ENCODE measurements at regions not wholly inside any gene's neighbourhood (a gene's known extent, or its start where the extent isn't known, plus 50 kb on each side); places are given as distances from the start of the nearest gene placed in this dataset.

GRCh38 chr6:43915208-43915869 lies 145.3 kb downstream of the VEGFA start:
- Mint-ChIP-seq H3K4me1 (ENCODE audit: insufficient read depth, unreplicated experiment) (peaks cover 17% of the 10 kb centered on the region), H3K27me3 (ENCODE audit: insufficient read depth, unreplicated experiment) (no peaks in the 10 kb centered on the region), H3K27ac (ENCODE audit: low read depth, unreplicated experiment) (no peak overlapping the region), H3K36me3 (ENCODE audit: insufficient read depth, unreplicated experiment) (peaks cover 5% of the 10 kb centered on the region), H3K4me3 (ENCODE audit: unreplicated experiment) (no peak overlapping the region), H3K9me3 (ENCODE audit: unreplicated experiment) (no peaks in the 10 kb centered on the region)
- ChIA-PET POLR2A (interaction anchor here (1.6 kb wide), 1 partner anchor 11 kb away, joined by 3 read pairs; no protein-coding TSS in a partner anchor), CTCF (interaction anchor here (0.6 kb wide), 2 partner anchors 277 to 324 kb away, joined by 3 to 4 read pairs; no protein-coding TSS in a partner anchor)
- intact Hi-C loops (cut with micrococcal nuclease): no loop called here
- no peak for DNase-seq (ENCODE audit: unreplicated experiment)
- TF ChIP-seq CTCF (IDR thresholded peaks at IDR 0.05; ENCODE audit: unreplicated experiment): no peak
- BruUV-seq (replicated peaks): no TSS peak

GRCh38 chr6:43914272-43915147 lies 144.5 kb downstream of the VEGFA start:
- no TSS peak for BruUV-seq (replicated peaks)
- Mint-ChIP-seq H3K4me1 (ENCODE audit: insufficient read depth, unreplicated experiment) (peaks cover 22% of the 10 kb centered on the region), H3K27ac (ENCODE audit: low read depth, unreplicated experiment) (no peak overlapping the region), H3K4me3 (ENCODE audit: unreplicated experiment) (no peak overlapping the region), H3K27me3 (ENCODE audit: insufficient read depth, unreplicated experiment) (no peaks in the 10 kb centered on the region), H3K36me3 (ENCODE audit: insufficient read depth, unreplicated experiment) (peaks cover 5% of the 10 kb centered on the region), H3K9me3 (ENCODE audit: unreplicated experiment) (no peaks in the 10 kb centered on the region)
- ChIA-PET POLR2A (interaction anchor here (1.6 kb wide), 1 partner anchor 12 kb away, joined by 3 read pairs; no protein-coding TSS in a partner anchor), CTCF (interaction anchor here (0.7 kb wide), 1 partner anchor 278 kb away, joined by 3 read pairs; no protein-coding TSS in a partner anchor)
- no peak for DNase-seq (ENCODE audit: unreplicated experiment)
- no peak for TF ChIP-seq CTCF (IDR thresholded peaks at IDR 0.05; ENCODE audit: unreplicated experiment)
- intact Hi-C loops (cut with micrococcal nuclease): no loop called here

- intact Hi-C loops (cut with micrococcal nuclease): no loop called here
- POLR2A ChIA-PET: interaction anchor here (0.5 kb wide), 1 partner anchor 291 kb away, joined by 3 read pairs; no protein-coding TSS in a partner anchor
- H3K36me3 Mint-ChIP-seq (ENCODE audit: insufficient read depth, unreplicated experiment): peaks cover 5% of the 10 kb centered on the region
- no peak overlapping the region for H3K27ac Mint-ChIP-seq (ENCODE audit: low read depth, unreplicated experiment)
- H3K9me3 Mint-ChIP-seq (ENCODE audit: unreplicated experiment): no peaks in the 10 kb centered on the region
- peaks cover 23% of the 10 kb centered on the region for H3K4me1 Mint-ChIP-seq (ENCODE audit: insufficient read depth, unreplicated experiment)
- CTCF ChIA-PET: interaction anchor here (0.7 kb wide), 1 partner anchor 277 kb away, joined by 3 read pairs; no protein-coding TSS in a partner anchor
- no peak for TF ChIP-seq CTCF (IDR thresholded peaks at IDR 0.05; ENCODE audit: unreplicated experiment)
- no peak overlapping the region for H3K4me3 Mint-ChIP-seq (ENCODE audit: unreplicated experiment)
- BruUV-seq (replicated peaks): no TSS peak
- DNase-seq (ENCODE audit: unreplicated experiment): no peak
- H3K27me3 Mint-ChIP-seq (ENCODE audit: insufficient read depth, unreplicated experiment): no peaks in the 10 kb centered on the region
Observed at GRCh38 chr6:43913375-43914271, 143.6 kb downstream of the VEGFA start.

Data from MCF 10A (cell line).